GM18519 (cell line): ENCODE measurements at regions not wholly inside any gene's neighbourhood (a gene's known extent, or its start where the extent isn't known, plus 50 kb on each side); places are given as distances from the start of the nearest gene placed in this dataset.
"Not testable (repeated sequence)": the region's sequence is repeated elsewhere in the genome, so short reads cannot be mapped to it uniquely, and the experiment has no call there.

ENCODE experiments used
- ATAC-seq: cut with Tn5 transposase; IDR thresholded peaks from one replicate; pipeline ENCODE4 v1.9.1; 2021; ENCODE audit warnings: mild to moderate bottlenecking, moderate library complexity; ENCODE audit not compliant: unreplicated experiment, low FRiP score

- no peak for ATAC-seq
Measured at GRCh38 chr3:25940935-25941334, 151.0 kb downstream of the OXSM start.

GRCh38 chr3:25944329-25944728 lies 154.4 kb downstream of the OXSM start:
- no peak for ATAC-seq

- no peak for ATAC-seq
Measured at GRCh38 chr3:25945366-25945765, 155.5 kb downstream of the OXSM start.

GRCh38 chr3:25945836-25946235 lies 155.9 kb downstream of the OXSM start:
- peak; percentile 43 for ATAC-seq

- ATAC-seq, result no peak
Measured at GRCh38 chr3:25952133-25952532, 162.2 kb downstream of the OXSM start.

GRCh38 chr3:25957026-25957425 lies 167.1 kb downstream of the OXSM start:
- no peak for ATAC-seq

- ATAC-seq, result no peak
Measured at GRCh38 chr3:25960776-25961175, 170.9 kb downstream of the OXSM start.

GRCh38 chr3:25962255-25962654 lies 172.4 kb downstream of the OXSM start:
- no peak for ATAC-seq

- no peak for ATAC-seq
Measured at GRCh38 chr3:25964141-25964540, 174.3 kb downstream of the OXSM start.

GRCh38 chr3:25967385-25967784 lies 177.5 kb downstream of the OXSM start:
- no peak for ATAC-seq

GRCh38 chr3:25971736-25972135 lies 181.8 kb downstream of the OXSM start:
- ATAC-seq, result no peak

GRCh38 chr3:25973122-25973521 lies 183.2 kb downstream of the OXSM start:
- ATAC-seq, result no peak

GRCh38 chr3:25982756-25983155 lies 192.9 kb downstream of the OXSM start:
- ATAC-seq, result no peak

- ATAC-seq, result no peak
Measured at GRCh38 chr3:25985621-25986020, 195.7 kb downstream of the OXSM start.

- ATAC-seq, result no peak
Measured at GRCh38 chr3:25992606-25993005, 202.7 kb downstream of the OXSM start.

GRCh38 chr3:26004172-26004571 lies 214.3 kb downstream of the OXSM start:
- no peak for ATAC-seq

- no peak for ATAC-seq
Measured at GRCh38 chr3:26011276-26011675, 221.4 kb downstream of the OXSM start.

GRCh38 chr3:26012241-26012745 lies 222.4 kb downstream of the OXSM start:
- ATAC-seq, result no peak

GRCh38 chr3:26015752-26016151 lies 225.9 kb downstream of the OXSM start:
- ATAC-seq, result no peak

- ATAC-seq, result no peak
Measured at GRCh38 chr3:26018889-26019288, 229.0 kb downstream of the OXSM start.

GRCh38 chr3:26024206-26024605 lies 234.3 kb downstream of the OXSM start:
- not testable (repeated sequence) for ATAC-seq

GRCh38 chr3:26029321-26029720 lies 239.4 kb downstream of the OXSM start:
- ATAC-seq, result no peak

GRCh38 chr3:26042126-26042525 lies 252.2 kb downstream of the OXSM start:
- ATAC-seq, result not testable (repeated sequence)
